ENCODE measurements at regions not wholly inside any gene's neighbourhood (a gene's known extent, or its start where the extent isn't known, plus 50 kb on each side); places are given as distances from the start of the nearest gene placed in this dataset.

DNA sequence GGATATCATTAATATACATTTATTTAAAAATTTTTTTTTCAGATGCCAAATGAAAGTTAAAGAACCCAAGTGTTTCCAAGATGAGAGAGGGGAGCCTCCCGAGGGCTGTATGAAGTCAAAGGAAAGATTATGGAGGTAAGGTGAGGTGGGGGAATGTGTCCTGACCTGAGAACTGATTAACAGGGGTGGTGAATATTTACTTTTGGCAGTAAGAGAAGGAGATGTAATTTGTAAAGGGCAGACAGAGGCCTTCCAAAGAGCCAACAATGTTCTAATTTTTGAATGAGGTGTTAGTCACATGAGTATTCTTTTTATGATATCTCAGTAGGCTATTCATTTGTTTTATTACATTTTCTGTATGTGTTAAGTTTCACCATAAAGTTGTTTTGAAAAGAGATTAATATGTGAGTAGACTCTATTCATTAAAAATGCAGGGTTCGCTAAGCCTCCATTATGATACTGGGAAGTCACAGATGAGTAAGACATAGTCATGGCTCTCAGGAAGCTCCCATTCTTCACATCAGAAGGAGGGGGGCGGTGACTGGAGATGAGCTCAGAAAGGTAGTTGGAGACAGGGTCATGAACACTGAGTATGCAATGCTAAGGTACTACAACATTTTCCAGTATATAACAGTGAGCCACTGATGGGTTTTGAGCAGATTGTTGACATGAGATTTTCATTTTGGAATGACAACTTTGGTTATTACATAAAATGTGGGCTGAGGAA, 62.4 kb upstream of the TNFSF18 start:
- TF ChIP-seq EZH2 (IDR thresholded peaks at IDR 0.05; ENCODE audit: borderline replicate concordance, low read length) = no peak
- TF ChIP-seq, protein P1, sequence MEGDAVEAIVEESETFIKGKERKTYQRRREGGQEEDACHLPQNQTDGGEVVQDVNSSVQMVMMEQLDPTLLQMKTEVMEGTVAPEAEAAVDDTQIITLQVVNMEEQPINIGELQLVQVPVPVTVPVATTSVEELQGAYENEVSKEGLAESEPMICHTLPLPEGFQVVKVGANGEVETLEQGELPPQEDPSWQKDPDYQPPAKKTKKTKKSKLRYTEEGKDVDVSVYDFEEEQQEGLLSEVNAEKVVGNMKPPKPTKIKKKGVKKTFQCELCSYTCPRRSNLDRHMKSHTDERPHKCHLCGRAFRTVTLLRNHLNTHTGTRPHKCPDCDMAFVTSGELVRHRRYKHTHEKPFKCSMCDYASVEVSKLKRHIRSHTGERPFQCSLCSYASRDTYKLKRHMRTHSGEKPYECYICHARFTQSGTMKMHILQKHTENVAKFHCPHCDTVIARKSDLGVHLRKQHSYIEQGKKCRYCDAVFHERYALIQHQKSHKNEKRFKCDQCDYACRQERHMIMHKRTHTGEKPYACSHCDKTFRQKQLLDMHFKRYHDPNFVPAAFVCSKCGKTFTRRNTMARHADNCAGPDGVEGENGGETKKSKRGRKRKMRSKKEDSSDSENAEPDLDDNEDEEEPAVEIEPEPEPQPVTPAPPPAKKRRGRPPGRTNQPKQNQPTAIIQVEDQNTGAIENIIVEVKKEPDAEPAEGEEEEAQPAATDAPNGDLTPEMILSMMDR (IDR thresholded peaks at IDR 0.05; ENCODE audit: low read length) = no peak

Measured in OCI-LY1 (cell line).